Endometrium (tissue), 2 donors: ENCODE measurements at regions not wholly inside any gene's neighbourhood (a gene's known extent, or its start where the extent isn't known, plus 50 kb on each side); places are given as distances from the start of the nearest gene placed in this dataset.
"Not testable (repeated sequence)": the region's sequence is repeated elsewhere in the genome, so short reads cannot be mapped to it uniquely, and the experiment has no call there.

Experiments
- FAIRE-seq: peaks from 2 replicates; lab custom pipeline; 2012; peaks lifted over from hg19 to GRCh38; lab: Jason Lieb, UNC
- donor health status: control.
- donor health status: control.

DNA sequence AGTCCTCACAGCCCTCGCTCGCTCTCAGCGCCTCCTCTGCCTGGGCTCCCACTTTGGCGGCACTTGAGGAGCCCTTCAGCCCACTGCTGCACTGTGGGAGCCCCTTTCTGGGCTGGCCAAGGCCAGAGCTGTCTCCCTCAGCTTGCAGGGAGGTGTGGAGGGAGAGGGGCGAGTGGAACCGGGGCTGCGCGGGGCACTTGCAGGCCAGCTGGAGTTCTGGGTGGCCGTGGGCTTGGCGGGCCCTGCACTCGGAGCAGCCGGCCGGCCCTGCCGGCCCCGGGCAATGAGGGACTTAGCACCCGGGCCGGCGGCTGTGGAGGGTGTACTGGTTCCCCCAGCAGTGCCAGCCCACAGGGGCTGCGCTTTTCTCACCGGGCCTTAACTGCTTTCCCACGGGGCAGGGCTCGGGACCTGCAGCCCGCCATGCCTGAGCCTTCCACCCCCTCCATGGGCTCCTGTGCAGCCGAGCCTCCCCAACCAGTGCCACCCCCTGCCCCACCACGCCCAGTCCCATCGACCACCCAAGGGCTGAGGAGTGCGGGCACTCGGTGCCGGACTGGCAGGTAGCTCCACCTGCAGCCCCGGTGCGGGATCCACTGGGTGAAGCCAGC lies 584.1 kb upstream of the KLF12 start:
- not testable (repeated sequence) for FAIRE-seq

DNA sequence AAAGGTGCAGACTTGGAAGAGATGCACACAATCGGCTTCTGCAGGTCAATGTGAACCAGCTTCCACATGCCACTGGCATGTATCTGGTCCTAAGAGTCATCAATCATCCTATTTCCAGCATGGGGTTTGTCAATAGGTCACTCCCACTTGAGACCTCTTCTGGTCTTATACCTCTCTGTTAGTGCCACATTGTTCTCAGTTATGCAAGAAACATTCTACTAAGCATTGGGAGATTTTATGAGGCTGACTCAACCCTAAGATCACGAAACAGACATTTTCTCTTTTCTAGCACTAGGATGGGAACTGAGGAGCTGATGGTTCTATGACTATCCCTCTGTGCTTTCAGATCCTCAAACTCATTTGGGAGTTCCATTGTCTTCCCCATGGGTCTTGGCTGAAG lies 581.5 kb upstream of the KLF12 start:
- no peak for FAIRE-seq

DNA sequence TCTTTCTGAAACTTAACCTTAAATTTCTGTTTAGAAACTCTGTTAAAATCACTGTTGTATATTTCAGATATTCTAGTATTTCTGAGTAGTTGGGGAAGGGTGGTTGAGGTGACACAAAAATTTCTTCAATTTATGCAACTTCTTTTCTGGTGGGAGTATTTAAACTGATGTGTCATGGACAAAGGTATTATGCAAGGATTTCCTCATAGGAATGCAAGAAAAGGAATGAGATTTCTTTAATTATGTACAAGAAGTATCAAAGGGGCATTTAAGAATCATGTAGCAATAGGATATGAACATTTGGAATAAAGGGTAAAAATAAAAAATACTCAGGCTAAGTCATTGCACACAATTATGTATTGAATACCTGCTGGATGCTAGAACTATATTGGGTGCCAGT lies 575.8 kb upstream of the KLF12 start:
- no peak for FAIRE-seq

DNA sequence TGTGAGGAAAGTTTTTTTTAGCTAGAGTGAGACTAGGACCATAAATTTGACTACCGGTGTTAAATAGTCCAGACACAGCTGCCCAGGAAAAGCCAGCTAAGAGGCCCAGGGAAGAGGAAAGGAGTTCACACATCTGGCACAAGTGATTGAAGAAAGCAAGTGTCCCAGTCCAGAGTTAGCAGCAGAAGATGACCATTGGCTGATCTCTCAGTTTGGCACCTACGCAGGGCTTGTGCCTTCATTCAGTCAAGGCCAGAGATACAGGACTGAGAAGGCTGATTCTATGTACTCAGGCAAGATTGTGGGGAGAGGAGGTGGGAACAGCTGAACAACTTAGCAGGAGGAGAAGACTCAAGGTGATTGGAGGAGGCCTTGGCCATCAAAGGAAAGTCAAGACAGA lies 575.0 kb upstream of the KLF12 start:
- FAIRE-seq: no peak

DNA sequence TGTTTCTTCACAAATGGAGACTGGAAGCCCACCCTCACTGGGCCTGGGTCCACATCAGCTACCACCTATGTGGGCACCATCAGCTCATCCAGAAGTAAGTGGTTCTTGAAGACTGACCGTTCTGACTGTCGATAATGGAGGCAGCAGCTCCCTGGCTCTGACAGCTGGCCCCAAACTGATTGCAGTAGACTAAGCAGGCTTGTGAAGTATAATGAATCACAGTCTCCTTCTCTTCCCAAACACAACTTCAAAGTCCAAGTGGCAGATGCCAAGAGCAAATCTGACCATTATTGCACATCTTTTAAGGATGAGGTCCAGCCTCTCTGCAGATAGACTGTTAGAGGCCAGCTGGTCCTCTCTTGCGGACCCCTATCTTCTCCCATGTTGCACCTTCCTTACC lies 574.4 kb upstream of the KLF12 start:
- no peak for FAIRE-seq

DNA sequence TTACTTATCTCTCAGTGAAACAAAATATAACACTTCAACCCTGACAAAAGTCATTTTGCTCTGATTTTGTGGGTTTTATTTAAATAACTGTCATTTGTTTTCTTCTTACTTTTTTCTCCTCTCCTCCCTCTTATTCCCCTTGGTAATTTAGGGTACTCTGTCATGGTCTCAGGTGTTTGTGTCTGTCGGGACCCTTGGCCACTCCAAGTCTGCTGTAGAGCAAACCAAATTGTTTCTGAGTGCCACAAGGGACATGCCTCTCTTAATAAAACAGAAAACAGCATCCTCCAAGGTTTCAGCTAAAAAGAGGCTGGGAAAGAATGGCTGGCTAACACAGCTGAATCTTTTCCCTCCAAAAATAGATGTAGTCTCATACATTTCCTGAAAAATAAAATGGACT lies 573.1 kb upstream of the KLF12 start:
- no peak for FAIRE-seq

DNA sequence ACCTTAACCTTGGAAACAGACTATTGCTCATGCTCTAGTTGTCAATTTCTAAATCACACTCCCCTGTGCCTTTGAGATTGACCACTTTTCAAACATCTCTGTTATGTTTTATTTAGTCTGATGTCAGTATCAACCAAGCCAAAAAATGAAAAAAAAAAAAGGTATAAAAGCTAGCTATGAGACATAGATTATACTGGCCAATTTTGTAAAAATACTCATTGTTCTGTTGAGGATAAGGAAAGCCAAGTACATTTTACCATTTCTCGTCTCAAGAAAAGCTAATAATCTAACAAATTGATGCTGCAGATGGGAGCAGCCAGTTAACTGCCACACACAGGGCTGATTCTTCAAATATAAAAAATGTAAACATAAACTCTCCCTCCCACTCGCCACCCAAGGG lies 572.6 kb upstream of the KLF12 start:
- FAIRE-seq: no peak

DNA sequence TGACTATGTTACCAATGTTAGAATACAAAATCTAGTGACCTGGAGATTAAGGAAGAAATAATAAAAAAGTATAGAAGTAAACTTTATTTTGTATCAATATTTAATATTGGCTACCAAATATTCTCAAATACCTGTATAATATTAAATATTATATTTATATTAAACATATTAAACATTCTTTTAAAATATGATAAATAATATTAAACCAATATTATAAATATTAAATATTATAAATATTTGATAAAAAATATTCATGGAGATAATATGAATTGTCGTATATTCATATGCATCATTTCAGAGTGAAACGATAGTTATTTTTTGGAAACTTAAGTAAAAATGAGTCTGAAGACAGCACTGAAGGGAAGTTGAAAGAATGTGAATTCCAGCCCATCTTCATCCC lies 571.2 kb upstream of the KLF12 start:
- peak; percentile 79 for FAIRE-seq

DNA sequence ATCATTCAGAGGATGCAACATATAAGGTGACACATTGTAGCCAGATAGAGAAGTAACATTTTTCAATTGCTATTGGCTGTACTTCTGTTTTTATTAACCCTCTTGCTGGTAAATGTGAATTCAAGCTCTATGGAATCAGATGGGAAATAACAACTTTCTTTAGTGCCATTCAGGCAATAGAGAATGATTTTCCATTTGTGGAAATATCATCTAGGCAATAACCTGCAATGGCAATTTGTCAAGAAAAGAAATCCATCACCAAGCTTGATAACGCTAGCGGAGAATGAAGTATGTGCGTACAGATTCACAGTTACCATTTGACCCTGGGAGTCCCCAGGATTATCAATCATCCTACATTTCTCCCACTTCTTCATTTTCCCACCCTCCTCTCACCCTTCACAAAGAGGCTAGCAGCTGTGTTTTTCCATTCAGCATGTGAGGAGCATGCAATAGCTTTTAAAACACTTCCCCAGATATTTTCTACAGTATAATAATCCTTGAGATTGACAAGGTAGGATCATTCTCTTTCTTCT lies 569.7 kb upstream of the KLF12 start:
- FAIRE-seq: no peak

DNA sequence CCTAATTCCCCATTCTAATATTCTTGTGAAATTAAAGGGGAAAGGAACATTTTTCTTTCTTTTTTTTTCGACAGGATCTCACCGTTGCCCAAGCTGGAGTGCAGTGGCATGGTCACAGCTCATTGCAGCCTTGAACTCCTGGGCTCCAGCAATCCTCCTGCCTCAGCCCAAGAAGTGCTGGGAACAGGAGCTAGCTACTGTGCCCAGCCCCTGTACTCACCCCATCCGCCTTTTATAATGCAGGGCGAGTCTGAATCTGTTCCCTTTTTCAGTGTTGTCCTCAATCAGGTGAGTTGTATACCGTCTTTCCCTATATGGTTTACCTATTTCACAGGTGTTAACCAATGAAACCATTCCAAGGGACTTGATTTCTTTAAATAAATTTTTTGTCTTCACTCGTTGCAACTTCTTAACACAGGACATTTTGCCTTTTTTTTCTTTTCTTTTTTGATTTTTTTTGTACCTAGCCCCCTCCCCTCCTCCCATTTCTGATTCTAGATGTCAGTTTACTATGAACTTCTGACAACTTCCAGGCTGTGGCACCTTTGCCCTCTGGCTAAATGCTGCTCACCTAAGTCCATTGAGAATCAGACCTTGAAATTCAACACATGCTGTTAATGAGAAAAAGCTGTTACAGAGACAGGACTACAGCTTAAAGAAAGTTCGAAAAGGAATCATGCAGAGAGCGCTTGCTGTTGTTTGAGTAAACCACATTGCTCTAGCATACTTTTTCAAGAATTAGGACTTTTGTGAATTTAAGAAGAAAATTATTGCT lies 562.1 kb upstream of the KLF12 start:
- FAIRE-seq: no peak

DNA sequence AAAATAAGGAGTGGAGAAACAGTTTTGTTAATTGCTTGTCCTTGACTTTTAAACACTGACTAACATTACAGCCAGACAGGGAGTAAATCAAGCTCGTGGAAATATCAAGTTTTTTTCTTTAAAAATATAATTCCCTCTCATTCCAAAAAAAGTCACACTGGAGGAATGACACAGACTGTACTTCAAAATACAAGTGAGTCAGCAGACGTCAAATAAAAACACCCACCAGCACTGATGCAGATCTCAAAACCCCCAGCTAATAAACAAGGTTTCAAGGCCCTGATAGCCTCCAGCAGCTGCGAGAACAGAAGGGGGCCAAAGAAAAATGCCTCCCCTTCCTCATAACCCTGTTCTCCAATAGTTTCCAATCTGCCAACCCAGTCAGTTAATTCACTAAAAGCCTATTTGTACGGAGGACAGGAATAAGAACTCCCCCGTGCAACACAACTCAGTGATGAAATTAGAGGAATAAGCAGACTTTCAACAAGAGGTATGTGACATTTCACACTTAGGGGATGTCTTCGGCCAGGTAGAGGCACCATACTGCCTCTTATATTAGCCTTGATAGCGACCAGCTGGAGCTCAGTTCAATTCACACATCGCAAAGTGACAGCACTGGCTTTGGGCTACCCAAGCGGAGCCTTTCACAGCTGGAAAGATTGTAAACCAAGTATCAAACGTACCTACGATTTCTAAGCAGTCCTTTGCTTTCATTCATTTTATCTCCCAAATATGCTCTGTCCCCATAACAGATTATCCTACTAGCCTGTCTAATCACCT lies 561.0 kb upstream of the KLF12 start:
- no peak for FAIRE-seq

DNA sequence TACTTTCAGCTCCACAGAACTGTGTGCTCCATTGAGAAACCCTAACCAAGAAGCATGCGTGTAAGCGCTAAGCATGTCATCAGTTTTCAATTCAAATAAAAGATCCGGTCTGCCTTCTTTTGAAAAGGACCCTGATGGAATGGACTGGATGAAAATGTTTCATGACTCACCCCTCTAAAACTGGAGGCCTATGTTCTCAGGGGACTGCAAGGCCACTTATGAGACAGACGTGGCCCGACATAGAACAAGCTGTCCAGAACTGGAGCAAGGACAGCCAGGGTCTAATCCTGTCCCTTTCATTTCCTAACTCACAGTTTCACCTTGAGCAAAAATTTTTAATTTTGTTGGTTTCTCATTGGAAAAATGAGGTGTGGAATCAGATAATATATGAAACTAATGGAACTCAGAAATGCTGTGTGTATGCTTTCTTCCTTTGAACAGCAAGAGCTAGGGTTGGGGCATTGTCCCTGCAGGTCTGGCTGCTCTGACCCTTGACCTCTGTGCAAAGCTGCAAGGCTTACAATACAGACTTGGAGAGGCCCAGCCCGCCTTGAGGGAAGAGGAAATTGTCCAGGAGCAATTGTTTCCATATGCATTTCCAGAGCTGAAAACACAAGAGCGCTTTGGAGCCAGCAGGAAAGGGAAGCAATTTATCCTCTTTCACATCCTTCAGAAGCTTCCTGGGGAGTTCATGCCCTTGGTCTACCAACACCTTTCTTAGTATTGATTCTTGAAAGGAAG lies 553.4 kb upstream of the KLF12 start:
- no peak for FAIRE-seq

DNA sequence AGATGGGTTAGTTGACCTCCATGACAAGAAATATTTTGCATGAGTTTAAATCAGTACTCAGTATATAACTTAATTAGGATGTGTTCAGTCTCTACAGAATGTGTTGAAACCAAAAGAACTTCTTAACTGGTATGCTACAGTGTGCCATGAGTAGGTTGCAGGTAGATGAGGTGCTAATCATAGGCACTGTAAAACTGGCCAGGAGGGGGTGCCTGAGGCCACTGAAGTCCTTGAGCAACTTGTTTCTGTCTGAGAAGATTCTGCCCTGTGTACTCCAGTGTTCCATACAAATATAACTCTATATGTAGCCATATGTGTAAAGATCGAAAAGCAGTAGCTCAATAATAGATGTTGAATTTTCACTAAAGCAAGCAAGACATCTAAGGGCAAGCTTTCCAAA lies 549.2 kb upstream of the KLF12 start:
- FAIRE-seq: no peak

DNA sequence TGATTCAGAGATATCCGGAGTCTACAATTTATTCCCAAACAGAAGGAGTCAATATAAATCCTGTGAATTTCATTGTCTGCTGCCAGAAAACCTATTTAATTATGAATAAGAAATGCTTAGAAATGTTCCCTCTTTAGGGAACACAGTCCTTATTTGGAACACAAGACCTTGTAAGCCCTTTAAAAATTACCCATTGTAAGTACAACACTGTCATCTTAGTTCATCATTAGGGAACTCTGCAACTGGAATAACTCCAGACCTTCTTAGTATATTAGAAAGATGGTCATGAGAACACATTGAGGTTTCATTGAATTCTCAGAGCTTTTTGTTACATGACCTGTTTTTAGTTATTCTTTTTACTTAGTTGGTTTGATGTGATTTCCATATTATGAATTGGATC lies 548.5 kb upstream of the KLF12 start:
- FAIRE-seq: no peak

DNA sequence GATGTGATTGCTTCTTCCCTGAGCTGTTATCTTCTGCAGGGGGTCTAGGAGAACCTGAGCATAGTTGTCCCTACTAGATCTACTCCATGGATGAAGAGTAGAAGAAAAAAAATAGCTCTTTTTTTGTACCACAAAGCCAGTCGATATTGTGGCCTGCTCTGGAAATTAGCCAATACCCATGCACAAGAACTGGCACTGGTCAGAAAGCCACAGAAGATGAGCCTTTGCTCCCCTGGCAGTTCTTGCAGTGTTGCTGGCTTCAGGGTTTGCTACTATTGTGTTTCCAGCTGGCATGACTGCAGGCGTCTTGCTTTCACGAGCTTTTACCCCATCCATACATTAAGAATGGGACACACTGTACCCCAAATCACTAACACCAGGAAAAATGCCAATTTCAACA lies 547.7 kb upstream of the KLF12 start:
- no peak for FAIRE-seq

DNA sequence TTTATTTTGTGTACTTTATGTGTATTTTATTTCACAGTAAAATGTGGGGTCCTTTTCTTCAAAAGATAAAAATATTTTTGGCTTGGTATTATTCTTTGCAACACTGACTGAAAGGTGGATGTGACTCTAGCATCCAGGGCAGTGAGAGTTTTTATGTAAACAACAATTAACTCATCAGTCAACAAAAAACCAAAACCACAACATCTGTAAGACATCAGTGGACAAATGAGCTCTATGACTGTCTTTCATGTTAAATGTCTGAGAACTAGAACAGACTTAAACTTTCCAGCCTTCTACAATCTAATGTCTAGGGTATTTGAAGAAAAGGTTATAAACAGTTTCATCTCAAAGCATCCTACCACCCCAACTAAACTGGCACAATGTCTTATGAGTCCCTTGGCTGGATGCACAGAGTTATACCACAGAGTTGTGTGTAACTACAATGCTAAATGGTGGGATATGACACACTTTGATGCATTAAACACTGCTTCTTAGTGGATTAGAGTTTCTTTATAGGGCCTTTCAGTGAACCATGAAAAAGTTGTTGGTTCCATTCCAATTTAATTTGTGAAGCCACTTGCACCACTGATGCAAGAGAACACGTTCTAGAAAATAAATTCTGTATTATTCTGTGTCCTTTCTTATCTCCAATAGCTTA lies 544.2 kb upstream of the KLF12 start:
- FAIRE-seq: peak; percentile 91

DNA sequence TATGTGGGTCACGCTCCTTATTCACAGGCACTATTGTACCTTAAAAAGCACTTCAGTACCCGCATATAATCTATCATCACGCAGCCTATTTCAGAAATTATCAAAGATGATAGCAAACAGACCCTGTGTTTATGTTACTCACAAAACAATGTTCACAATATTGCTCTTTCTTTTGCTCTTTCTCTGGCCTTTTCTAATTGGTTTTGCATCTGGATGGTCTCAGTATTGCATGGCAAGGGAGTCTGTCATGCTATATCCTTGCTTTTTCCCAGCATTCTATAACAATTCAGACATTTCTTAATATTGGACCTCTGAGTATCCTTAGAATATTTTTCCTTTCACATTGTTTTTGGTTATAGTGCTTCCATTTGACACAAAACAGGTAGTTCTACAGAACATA lies 541.8 kb upstream of the KLF12 start:
- FAIRE-seq: no peak

DNA sequence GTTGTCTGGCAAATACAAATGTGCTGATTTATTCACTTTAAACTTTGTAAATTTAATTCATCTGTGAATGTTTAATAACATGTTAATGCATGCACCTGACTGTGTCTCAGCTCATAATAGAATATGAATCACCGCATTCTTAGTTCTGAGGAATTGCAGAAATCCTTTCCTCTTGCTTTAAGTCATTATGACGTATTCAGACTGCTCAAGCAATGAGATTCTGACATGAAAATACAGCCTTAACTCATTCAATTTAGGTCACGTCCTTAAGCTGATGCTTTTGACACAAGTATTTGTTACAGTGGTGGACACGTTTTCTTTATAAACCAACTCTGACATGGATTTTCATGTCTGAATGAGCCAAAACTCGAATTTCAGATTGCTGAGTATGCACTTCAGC lies 541.0 kb upstream of the KLF12 start:
- no peak for FAIRE-seq

DNA sequence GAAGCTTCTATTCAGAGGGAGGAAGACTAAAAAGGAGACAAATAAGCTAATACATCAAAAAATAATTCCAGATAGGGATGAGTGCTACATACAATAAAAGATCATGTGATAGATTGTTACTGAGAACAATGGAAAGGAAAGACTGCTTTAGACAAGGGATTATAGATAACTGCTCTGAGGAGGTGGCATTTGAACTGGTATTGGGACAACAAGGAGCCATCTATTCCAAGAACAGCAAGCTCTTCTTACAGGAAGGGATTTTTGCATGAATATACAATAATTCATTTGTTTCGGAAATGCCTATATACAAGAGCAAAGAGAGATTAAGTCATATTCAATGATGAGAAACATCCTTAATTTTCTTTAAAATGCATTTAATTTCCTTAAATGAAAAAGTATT lies 540.5 kb upstream of the KLF12 start:
- FAIRE-seq: no peak

DNA sequence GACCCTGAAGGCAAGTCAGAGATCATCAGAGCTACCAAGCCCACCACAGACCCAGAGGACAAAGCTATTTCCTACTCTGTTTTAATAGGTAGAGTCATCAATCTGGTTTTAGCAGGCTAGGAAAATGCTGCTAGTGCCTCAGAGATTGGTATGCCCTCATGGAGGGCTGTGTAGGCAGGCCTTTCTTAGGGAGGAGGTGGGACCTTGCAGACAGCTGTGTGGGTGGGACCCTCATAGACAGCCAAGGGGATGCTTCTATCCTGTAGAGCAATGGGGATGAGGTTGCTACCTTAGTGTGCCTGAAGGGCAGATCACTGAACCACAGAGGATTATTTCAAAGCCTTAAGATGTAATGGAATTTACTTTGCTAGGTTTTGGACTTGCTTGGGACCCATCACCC lies 534.9 kb upstream of the KLF12 start:
- FAIRE-seq: no peak

DNA sequence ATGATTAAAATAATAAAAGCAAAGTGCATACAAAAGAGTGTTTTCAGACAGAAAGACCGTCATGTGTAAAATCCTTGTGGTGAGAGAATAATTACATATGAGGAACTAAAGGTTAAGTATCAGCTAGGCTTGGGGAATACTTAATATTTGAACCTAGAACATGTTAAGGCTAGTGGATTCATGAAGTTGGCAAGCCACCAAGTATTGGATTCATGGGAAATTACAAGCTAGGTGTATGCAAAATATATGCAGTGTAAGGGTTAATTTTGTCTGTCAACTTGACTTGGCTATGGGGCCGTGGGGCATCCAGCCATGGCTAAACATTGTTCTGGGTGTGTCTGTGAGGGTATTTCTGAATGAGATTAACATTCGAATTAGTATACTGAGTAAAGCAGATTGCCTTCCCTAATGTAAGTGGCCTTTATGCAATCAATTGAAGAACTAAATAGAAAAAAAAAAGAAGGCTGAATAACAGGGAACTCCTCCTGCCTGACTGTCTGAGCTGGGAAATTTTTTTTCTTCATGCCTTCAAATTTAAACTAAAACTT lies 533.5 kb upstream of the KLF12 start:
- no peak for FAIRE-seq

DNA sequence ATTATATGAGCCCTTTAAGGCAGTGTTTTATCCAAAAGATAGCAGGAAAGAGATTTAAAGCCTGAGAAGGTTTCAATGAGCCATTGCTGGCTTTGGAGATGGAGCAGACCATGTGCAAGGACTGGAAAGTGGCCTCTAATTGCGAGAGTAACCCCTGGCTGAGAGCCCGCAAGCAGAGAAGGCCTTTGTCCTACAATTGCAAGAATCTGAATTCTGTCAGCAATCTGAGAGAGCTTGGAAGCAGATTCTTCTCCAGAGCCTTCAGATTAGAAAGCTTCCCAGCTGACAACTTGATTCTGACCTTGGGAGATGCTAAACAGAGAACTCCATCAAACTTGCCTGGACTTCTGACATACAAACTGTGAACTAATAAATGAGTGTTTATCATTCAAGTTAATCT lies 528.7 kb upstream of the KLF12 start:
- peak; percentile 83 for FAIRE-seq
